Muscle layer of duodenum (tissue), 2 donors: ENCODE measurements at regions not wholly inside any gene's neighbourhood (a gene's known extent, or its start where the extent isn't known, plus 50 kb on each side); places are given as distances from the start of the nearest gene placed in this dataset.

Source experiments
- H3K27ac ChIP-seq: one replicate; pipeline ENCODE4 v1.7.0; 2013; ENCODE audit warnings: mild to moderate bottlenecking, low read length
- H3K27me3 ChIP-seq: one replicate; pipeline ENCODE4 v1.7.0; 2013; ENCODE audit warnings: low read depth, mild to moderate bottlenecking, control low read depth, low read length
- H3K36me3 ChIP-seq, 2 donors: one replicate each; pipeline ENCODE4 v1.7.0; 2013; ENCODE audit warnings: low read length in 2 of 2, control low read depth in 1 of 2, mild to moderate bottlenecking in 1 of 2; ENCODE audit not compliant: insufficient read depth in 2 of 2, control insufficient read depth in 1 of 2
- H3K4me1 ChIP-seq, 2 donors: one replicate each; pipeline ENCODE4 v1.7.0; 2013; ENCODE audit warnings: low read length in 2 of 2, mild to moderate bottlenecking in 2 of 2, control low read depth in 1 of 2, moderate library complexity in 1 of 2; ENCODE audit not compliant: insufficient read depth in 2 of 2, control insufficient read depth in 1 of 2
- H3K4me3 ChIP-seq, 2 donors: one replicate each; pipeline ENCODE4 v1.7.0; 2013; ENCODE audit warnings: low read length in 2 of 2, low read depth in 1 of 2, mild to moderate bottlenecking in 1 of 2
- H3K9me3 ChIP-seq, 2 donors: one replicate each; pipeline ENCODE4 v1.7.0; 2013; ENCODE audit warnings: low read length in 2 of 2, control low read depth in 1 of 2, mild to moderate bottlenecking in 1 of 2; ENCODE audit not compliant: control insufficient read depth in 1 of 2
- donor health status: healthy.

DNA sequence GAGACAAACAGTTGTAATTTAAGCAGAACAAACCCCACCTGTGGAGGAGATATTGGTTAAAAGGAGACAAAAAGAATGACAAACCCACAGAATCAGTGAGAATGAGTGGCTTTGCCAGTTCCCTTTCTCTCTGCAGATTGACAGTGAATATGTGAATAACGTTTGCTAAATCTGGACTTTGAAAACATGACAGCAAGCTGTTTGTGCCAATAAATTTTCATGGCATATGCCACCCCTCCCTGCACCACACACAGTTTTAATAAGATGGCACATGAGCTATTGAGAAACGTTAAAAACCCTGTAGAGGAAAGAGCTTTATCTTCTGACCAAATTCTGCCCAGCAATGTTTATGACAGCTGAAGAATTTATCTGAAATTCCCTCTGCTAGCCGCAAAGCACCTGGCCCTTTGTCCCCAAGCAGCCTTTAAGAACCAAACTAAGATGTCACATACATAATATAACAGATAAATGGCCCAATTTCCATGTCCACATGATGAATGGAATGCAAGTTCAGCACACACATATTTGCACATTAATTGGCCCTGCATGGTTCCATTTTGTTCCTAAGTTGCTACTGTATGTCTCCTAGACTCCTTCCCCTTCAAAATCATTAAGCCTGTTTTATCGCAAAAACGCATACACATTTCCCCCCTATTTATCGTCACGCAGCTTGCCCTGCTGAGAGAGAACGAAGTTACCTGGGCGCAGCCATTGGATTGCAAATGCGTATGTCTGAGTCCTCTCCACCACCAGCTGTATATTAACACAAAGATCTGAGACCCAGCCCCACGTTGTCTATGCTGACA is 773.5 kb upstream of the EEF2KMT start:
- Histone ChIP-seq H3K27ac (no peak overlapping the region), H3K4me1 (no peaks in the 10 kb centered on the region), H3K36me3 (no peaks in the 10 kb centered on the region), H3K9me3 (no peaks in the 10 kb centered on the region), H3K4me3 (no peak overlapping the region), H3K27me3 (no peaks in the 10 kb centered on the region)

DNA sequence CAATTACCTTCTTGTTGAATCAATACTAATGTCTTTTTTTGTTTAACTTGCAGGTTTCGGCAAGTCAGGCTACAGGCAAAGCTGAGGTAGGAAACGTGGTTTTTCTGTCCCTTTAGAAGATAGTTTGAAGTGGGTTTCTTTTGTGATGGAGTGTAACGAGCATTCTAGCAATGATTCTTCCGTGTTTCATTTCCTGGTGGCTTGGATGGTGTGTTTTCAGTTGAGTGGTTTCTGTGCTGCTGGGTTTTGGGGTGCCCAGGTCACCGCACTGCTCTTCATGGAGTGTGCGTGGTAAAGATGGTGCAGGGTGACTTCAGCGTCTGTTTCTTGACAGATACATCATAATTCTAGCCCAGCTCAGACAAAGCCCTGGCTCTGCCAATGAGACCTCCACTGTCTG is 769.7 kb upstream of the EEF2KMT start:
- Histone ChIP-seq H3K4me3 (no peak overlapping the region), H3K27ac (no peak overlapping the region), H3K36me3 (no peaks in the 10 kb centered on the region), H3K27me3 (no peaks in the 10 kb centered on the region), H3K4me1 (no peaks in the 10 kb centered on the region), H3K9me3 (no peaks in the 10 kb centered on the region)

DNA sequence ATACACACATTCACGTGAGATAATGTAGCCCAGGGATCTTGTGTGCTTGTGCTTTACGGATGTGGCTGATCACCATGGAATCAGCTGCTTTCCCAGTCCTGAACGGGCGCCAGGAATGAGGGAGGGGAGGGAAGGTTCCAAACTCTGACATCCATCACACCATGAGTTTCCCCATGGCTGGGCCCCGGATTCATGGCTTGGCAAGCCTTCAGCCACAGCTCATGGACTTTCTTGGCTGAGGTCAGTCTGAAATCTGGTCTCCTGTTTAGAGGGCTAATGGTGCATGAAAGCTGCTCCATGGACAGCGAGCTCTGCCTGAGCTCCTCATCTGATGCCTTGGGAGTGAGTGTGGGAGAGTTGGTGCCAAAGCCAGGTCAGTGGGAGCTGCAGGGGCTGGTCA is 767.6 kb upstream of the EEF2KMT start:
- Histone ChIP-seq H3K4me3 (no peak overlapping the region), H3K9me3 (no peaks in the 10 kb centered on the region), H3K4me1 (no peaks in the 10 kb centered on the region), H3K36me3 (no peaks in the 10 kb centered on the region), H3K27me3 (no peaks in the 10 kb centered on the region), H3K27ac (no peak overlapping the region)

DNA sequence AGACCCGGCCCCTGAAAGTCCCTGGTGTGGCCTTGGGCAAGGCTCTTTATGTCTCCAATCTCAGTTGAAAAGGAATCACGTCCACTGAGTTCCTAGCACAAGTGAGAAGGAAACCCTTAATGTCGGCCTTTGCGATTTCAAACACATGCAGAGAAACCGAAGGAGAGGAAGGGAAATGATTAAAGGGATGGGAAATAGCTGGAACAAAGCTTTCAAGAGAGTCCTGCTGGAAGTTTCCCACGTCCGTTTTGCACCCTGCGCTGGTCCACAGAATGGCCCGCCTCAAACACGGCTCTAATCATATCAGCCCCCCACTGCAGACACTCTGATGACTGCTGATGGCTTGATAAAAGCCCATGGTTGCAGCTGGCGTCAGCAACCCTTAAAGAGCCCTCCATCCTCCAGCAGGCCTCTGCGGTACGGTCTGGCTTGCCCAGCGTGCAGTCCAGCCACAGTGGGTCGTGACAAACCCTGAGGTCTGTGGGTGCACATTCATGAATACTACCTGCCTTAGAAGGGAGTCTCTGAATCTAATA is 765.5 kb upstream of the EEF2KMT start:
- H3K27ac ChIP-seq = no peak overlapping the region
- no peaks in the 10 kb centered on the region for H3K4me1 ChIP-seq
- H3K4me3 ChIP-seq = no peak overlapping the region
- H3K27me3 ChIP-seq = no peaks in the 10 kb centered on the region
- H3K9me3 ChIP-seq = no peaks in the 10 kb centered on the region
- no peaks in the 10 kb centered on the region for H3K36me3 ChIP-seq

DNA sequence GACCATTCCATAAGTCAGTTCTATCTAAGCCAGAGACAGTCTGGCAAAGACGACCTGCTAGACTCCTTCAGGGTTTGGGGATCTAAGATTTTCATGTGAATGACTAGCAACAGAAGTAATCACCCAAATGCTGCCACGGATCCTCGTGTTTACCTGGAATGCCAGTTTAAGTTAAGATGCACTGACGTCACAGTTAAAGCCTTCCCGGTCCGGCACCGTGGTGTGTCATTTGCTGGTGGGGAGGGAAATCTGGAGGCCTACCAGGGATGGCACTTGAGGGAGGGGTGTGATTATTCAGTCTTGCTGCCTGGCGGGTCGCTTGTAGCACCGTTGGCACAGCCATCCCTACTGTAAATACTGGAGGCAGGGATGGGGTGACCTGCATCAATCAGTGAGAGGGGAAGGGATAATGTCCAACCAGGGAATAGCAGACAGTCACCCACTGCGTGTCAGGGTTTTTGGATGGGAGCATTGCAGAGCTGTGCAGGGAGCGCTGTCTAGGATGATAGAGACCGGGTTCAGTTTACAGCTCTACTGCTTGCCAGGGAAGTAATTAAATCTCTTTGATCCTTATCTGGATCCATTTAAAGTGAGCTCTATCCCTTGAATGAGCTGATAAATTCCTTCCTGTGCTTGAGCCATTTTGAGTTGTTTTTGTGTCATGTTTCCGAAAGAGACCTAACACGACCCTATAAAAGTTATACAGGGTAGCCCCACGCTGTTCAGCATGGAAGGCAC is 764.7 kb upstream of the EEF2KMT start:
- H3K27ac ChIP-seq = no peak overlapping the region
- no peaks in the 10 kb centered on the region for H3K4me1 ChIP-seq
- H3K36me3 ChIP-seq = no peaks in the 10 kb centered on the region
- no peaks in the 10 kb centered on the region for H3K9me3 ChIP-seq
- no peaks in the 10 kb centered on the region for H3K27me3 ChIP-seq
- no peak overlapping the region for H3K4me3 ChIP-seq

DNA sequence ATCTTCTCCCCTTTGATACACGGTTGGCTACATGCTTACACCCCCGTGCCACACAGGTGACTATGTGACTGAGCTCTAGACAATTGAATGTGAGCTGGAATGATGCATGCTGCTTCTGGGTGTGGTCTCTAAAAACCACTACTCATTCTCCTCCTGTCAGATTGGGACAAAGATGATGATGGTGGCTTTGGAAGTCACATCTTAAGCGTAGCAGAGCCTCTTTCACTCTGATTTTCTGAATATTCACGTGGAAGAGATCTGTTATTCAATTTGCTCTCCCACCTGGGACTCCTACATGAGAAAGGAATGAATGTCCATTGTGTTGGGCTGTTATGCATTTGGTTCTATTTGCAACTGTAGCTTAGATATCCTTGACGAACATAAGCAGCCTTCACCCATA is 763.6 kb upstream of the EEF2KMT start:
- Histone ChIP-seq H3K27ac (no peak overlapping the region), H3K36me3 (no peaks in the 10 kb centered on the region), H3K4me1 (no peaks in the 10 kb centered on the region), H3K4me3 (no peak overlapping the region), H3K27me3 (no peaks in the 10 kb centered on the region), H3K9me3 (no peaks in the 10 kb centered on the region)

DNA sequence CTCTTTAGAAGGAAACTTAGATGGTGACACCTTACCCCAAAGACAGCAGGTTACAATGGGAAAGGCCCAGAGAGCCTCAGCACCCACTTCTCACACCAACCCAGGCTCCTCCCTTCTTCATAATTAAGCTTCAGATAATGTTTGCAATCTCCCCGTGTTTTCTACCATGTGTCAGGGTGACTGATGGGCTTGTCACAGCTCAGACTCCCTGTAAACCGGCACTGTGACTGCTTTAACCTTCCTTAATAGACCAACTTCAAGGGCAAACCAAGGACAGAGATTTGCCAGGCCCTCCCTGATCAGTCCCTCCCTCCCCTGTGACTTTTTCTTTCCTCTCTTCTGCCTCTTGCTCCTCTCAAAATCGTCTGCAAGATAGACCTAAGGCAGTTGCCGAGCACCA is 760.6 kb upstream of the EEF2KMT start:
- H3K36me3 ChIP-seq = no peaks in the 10 kb centered on the region
- no peaks in the 10 kb centered on the region for H3K4me1 ChIP-seq
- no peaks in the 10 kb centered on the region for H3K27me3 ChIP-seq
- no peak overlapping the region for H3K4me3 ChIP-seq
- no peaks in the 10 kb centered on the region for H3K9me3 ChIP-seq
- no peak overlapping the region for H3K27ac ChIP-seq

DNA sequence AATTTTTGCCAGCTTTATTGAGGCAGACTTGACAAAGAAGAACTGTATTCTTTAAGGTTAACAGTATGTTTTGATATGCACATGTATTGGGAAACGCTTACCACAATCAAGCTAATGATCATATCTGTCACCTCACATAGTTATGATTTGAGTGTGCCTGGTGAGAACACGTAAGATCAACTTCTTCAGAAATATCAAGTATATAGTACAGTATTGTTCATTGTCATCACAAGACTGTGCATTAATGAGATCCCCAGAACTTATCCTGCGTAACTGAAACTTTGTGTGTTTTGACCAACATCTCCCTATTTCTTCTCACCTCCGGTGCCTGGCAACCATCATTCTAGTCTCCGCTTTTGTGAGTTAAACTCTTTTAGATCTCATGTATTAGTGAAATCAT is 756.4 kb upstream of the EEF2KMT start:
- H3K36me3 ChIP-seq = no peaks in the 10 kb centered on the region
- H3K9me3 ChIP-seq = no peaks in the 10 kb centered on the region
- no peak overlapping the region for H3K27ac ChIP-seq
- H3K27me3 ChIP-seq = no peaks in the 10 kb centered on the region
- no peaks in the 10 kb centered on the region for H3K4me1 ChIP-seq
- no peak overlapping the region for H3K4me3 ChIP-seq

DNA sequence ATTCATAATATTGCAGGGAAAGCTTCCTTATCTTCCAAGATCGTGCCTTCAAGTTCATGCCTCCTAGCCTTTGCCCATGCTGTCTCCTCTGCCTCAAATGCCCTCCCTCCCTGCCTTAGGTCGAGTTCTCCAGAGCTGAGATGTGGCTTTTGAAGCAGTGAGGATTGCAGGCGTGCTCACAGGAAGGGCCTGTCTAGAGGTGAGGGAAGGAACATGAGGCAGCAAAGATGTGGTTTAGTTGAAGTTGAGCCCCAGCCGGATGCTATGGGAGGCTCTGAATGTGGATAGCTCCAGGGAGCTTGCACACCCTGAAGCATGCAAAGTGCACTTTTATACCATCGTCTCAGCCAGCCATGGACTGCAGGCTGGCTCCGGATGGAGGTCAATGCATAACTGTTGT is 754.6 kb upstream of the EEF2KMT start:
- Histone ChIP-seq H3K27me3 (no peaks in the 10 kb centered on the region), H3K9me3 (peaks cover 0 to under 1% of the 10 kb centered on the region in 2 donors), H3K4me1 (no peaks in the 10 kb centered on the region), H3K36me3 (no peaks in the 10 kb centered on the region), H3K4me3 (no peak overlapping the region), H3K27ac (no peak overlapping the region)

DNA sequence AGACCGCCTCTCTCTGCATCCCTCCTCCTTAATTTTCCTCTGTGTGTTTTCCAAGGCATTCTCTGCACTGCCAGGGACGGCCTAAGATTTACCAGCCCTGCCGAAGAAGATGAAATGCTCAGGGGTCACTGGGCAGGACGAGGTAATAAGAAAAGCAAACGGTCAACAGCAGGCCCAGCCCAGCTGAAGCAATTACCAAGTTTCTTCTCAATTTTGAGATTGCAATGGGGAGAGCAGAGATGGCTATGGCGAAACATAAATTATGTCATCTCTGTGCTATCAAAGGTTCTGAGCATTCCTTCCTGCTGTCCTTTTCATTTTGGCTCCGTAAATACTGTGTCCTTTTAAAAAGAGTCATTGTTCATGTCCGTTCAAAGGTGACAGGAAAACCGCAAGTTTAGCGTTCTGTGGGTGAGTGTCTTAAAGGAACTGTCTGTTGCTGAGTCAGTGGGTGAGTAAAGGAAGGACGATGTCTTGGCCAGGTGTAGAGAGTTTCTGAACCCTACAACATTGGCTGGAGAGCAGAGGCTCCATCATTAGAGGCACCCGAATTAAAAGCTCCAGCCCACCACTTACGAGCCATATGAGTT is 753.9 kb upstream of the EEF2KMT start:
- H3K9me3 ChIP-seq = peaks cover 0 to 5% of the 10 kb centered on the region in 2 donors
- H3K4me1 ChIP-seq = no peaks in the 10 kb centered on the region
- H3K27ac ChIP-seq = no peak overlapping the region
- H3K27me3 ChIP-seq = no peaks in the 10 kb centered on the region
- no peak overlapping the region for H3K4me3 ChIP-seq
- H3K36me3 ChIP-seq = no peaks in the 10 kb centered on the region

DNA sequence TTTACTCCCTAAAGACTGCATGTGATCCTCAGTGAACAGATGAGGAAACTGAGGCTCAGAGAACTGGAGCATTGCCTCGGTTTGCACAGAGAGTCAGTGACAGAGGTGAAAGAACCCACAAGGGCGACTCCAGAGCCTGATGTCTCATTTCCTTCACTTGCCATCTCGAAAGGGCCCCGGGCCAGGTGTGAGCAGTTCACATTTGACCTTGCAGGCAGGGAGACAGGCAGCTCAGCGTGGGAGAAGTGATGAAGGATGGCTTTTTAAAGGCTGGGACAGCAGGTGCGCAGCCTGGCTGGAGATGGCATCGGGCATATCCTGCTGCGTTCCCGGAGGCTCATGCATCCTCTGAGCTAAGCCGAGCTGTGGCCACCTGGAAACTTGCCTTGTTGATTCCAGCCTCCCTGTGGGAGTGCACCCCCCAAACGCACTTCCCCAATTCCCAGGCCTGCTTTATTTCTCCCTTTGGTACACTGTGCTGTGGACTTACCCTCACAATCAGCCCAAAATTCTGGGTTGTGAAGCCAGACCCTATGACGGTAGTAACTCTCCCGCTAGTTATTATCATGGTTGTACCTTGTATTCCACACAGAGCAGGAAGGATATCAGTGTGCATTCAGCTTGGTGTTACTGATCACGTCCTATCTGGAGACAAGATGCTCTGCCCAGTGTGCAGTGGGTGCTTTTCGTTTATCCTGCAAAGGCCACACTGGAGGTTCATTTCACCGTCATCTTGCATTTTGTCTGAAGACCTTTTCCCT is 753.2 kb upstream of the EEF2KMT start:
- Histone ChIP-seq H3K4me3 (no peak overlapping the region), H3K36me3 (no peaks in the 10 kb centered on the region), H3K27me3 (no peaks in the 10 kb centered on the region), H3K9me3 (peaks cover 0 to 5% of the 10 kb centered on the region in 2 donors), H3K27ac (no peak overlapping the region), H3K4me1 (no peaks in the 10 kb centered on the region)
